Karpas-422 (cell line): ENCODE measurements at regions not wholly inside any gene's neighbourhood (a gene's known extent, or its start where the extent isn't known, plus 50 kb on each side); places are given as distances from the start of the nearest gene placed in this dataset.

Source experiments
- DNase-seq: peaks from one replicate; pipeline ENCODE4 v3.0.0-alpha.2; 2015
- H2AFZ ChIP-seq: fragments of 200-600 bp; sonication (generic); 2 replicates; pipeline ENCODE4 v1.6.1; 2014; ENCODE audit warnings: antibody characterized with exemption, low read length, mixed read lengths
- H3K27ac ChIP-seq: fragments of 200-600 bp; sonication (generic); 2 replicates; pipeline ENCODE4 v1.5.1; 2014; ENCODE audit warnings: mild to moderate bottlenecking, low read length, moderate library complexity
- H3K27me3 ChIP-seq: fragments of 200-600 bp; sonication (generic); 2 replicates; pipeline ENCODE4 v1.6.1; 2014; ENCODE audit warnings: low read length, mixed read lengths
- H3K36me3 ChIP-seq: fragments of 200-600 bp; sonication (generic); 2 replicates; pipeline ENCODE4 v1.6.1; 2014; ENCODE audit warnings: low read length, mixed read lengths; ENCODE audit not compliant: insufficient read depth
- H3K4me1 ChIP-seq: fragments of 200-600 bp; sonication (generic); 2 replicates; pipeline ENCODE4 v1.6.1; 2014; ENCODE audit warnings: mild to moderate bottlenecking, low read length, mixed read lengths
- H3K4me2 ChIP-seq: fragments of 200-600 bp; sonication (generic); 2 replicates; pipeline ENCODE4 v1.6.1; 2014; ENCODE audit warnings: low read length, low read depth, mild to moderate bottlenecking; ENCODE audit not compliant: poor library complexity, severe bottlenecking
- H3K4me3 ChIP-seq: fragments of 200-600 bp; sonication (generic); 2 replicates; pipeline ENCODE4 v1.5.1; 2014; ENCODE audit warnings: mild to moderate bottlenecking, antibody characterized with exemption, low read length, mixed read lengths
- H3K79me2 ChIP-seq: fragments of 200-600 bp; sonication (generic); 2 replicates; pipeline ENCODE4 v1.6.1; 2014; ENCODE audit warnings: mild to moderate bottlenecking, low read length, mixed read lengths
- H3K9ac ChIP-seq: fragments of 200-600 bp; sonication (generic); 2 replicates; pipeline ENCODE4 v1.6.0; 2014; ENCODE audit warnings: low read length
- H3K9me2 ChIP-seq: fragments of 200-600 bp; sonication (generic), shearing (Covaris generic); replicated peaks from 2 replicates; pipeline ENCODE4 v1.6.0; 2014; ENCODE audit warnings: mild to moderate bottlenecking, low read length, moderate library complexity; ENCODE audit not compliant: insufficient read depth
- H3K9me3 ChIP-seq: fragments of 300-700, 200-600 bp; sonication (generic); 2 replicates; pipeline ENCODE4 v1.6.1; 2014; ENCODE audit warnings: low read length, mixed read lengths
- H4K20me1 ChIP-seq: fragments of 200-600 bp; sonication (generic); 2 replicates; pipeline ENCODE4 v1.6.1; 2014; ENCODE audit warnings: mild to moderate bottlenecking, antibody characterized with exemption, low read length, low read depth; ENCODE audit not compliant: insufficient read depth

- Histone ChIP-seq H3K36me3 (no peaks in the 10 kb centered on the region), H3K9me2 (no peaks in the 10 kb centered on the region), H3K4me1 (no peaks in the 10 kb centered on the region), H3K27ac (no peak overlapping the region), H3K27me3 (no peaks in the 10 kb centered on the region), H2AFZ (no peak overlapping the region), H3K9ac (no peak overlapping the region), H3K4me3 (no peak overlapping the region), H3K79me2 (no peaks in the 10 kb centered on the region), H3K4me2 (no peak overlapping the region), H3K9me3 (no peaks in the 10 kb centered on the region), H4K20me1 (no peaks in the 10 kb centered on the region)
- no peak for DNase-seq
Observed at GRCh38 chr17:73759324-73759723, 115.1 kb upstream of the SDK2 start.

DNA sequence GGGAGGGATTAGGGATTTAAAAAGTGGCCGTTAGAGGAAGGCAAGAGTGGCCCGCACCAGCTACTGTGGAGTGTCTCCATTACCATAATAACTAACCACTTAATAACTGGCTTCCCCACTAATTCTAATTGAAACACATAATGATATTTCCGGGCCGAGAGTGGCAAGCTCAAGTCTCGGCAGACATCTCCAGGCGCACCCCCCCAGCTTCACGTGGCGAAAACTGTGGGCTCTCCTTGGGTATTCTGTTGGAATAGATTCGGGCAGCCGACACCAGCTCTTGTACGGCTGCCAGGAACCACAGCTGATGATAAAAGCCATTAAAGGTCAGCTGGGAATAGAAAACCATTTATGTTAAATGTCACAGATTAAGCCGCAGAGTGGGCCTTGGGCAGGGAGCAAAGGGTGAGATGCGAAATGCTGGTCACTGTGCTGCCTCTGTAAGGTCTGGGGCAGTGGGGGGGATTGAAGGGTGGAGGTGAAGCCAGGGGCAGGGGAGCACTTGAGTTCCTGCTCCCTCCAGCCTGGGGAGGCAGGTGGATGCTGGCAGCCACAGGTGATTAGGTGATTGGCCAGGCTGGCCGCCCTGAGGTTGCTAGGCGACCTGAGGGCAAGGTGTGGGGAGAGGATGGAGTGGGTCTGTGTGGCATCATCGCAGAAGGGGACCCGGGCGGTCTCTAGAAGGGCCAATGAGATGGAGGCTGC lies 115.6 kb upstream of the SDK2 start:
- no peaks in the 10 kb centered on the region for H3K9me2 ChIP-seq
- H4K20me1 ChIP-seq, result no peaks in the 10 kb centered on the region
- no peak overlapping the region for H3K27ac ChIP-seq
- H3K4me2 ChIP-seq, result no peak overlapping the region
- H3K4me3 ChIP-seq, result no peak overlapping the region
- no peak overlapping the region for H3K9ac ChIP-seq
- DNase-seq, result no peak
- H2AFZ ChIP-seq, result no peak overlapping the region
- no peaks in the 10 kb centered on the region for H3K9me3 ChIP-seq
- no peaks in the 10 kb centered on the region for H3K27me3 ChIP-seq
- no peaks in the 10 kb centered on the region for H3K36me3 ChIP-seq
- H3K4me1 ChIP-seq, result no peaks in the 10 kb centered on the region
- no peaks in the 10 kb centered on the region for H3K79me2 ChIP-seq

DNA sequence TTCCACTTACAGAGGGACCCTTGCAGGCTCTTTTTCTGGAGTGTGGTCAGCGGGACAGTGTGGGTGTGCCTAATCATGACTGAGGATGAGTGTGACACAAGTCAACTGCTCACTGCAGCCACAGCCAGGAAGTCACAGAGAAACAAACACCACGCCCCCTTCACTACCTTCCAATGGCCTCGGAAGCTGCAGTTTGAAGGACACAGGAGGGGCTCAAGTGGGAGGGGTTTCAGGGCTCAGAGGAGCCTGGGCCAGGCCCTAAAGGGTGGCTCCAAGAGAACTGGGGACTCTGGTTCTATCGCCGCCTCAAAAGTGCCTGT lies 116.2 kb upstream of the SDK2 start:
- Histone ChIP-seq H2AFZ (no peak overlapping the region), H4K20me1 (no peaks in the 10 kb centered on the region), H3K4me3 (no peak overlapping the region), H3K4me2 (no peak overlapping the region), H3K27ac (no peak overlapping the region), H3K79me2 (no peaks in the 10 kb centered on the region), H3K9me2 (no peaks in the 10 kb centered on the region), H3K9me3 (no peaks in the 10 kb centered on the region), H3K27me3 (no peaks in the 10 kb centered on the region), H3K4me1 (no peaks in the 10 kb centered on the region), H3K9ac (no peak overlapping the region), H3K36me3 (no peaks in the 10 kb centered on the region)
- DNase-seq, result peak; percentile 58

- no peak overlapping the region for H2AFZ ChIP-seq
- H3K4me1 ChIP-seq, result no peaks in the 10 kb centered on the region
- no peaks in the 10 kb centered on the region for H3K9me2 ChIP-seq
- no peaks in the 10 kb centered on the region for H4K20me1 ChIP-seq
- no peaks in the 10 kb centered on the region for H3K36me3 ChIP-seq
- DNase-seq, result no peak
- no peak overlapping the region for H3K4me3 ChIP-seq
- H3K79me2 ChIP-seq, result no peaks in the 10 kb centered on the region
- no peak overlapping the region for H3K27ac ChIP-seq
- H3K4me2 ChIP-seq, result no peak overlapping the region
- H3K27me3 ChIP-seq, result no peaks in the 10 kb centered on the region
- H3K9me3 ChIP-seq, result no peaks in the 10 kb centered on the region
- H3K9ac ChIP-seq, result no peak overlapping the region
Observed at GRCh38 chr17:73765824-73766563, 121.7 kb upstream of the SDK2 start.

GRCh38 chr17:73767696-73768095 lies 123.5 kb upstream of the SDK2 start:
- DNase-seq, result no peak
- H3K79me2 ChIP-seq, result no peaks in the 10 kb centered on the region
- no peaks in the 10 kb centered on the region for H3K4me1 ChIP-seq
- H3K27ac ChIP-seq, result no peak overlapping the region
- H3K36me3 ChIP-seq, result no peaks in the 10 kb centered on the region
- no peaks in the 10 kb centered on the region for H3K9me3 ChIP-seq
- H2AFZ ChIP-seq, result no peak overlapping the region
- H3K9me2 ChIP-seq, result no peaks in the 10 kb centered on the region
- H3K4me2 ChIP-seq, result no peak overlapping the region
- no peaks in the 10 kb centered on the region for H4K20me1 ChIP-seq
- no peak overlapping the region for H3K4me3 ChIP-seq
- H3K9ac ChIP-seq, result no peak overlapping the region
- no peaks in the 10 kb centered on the region for H3K27me3 ChIP-seq

GRCh38 chr17:73768691-73769090 lies 124.4 kb upstream of the SDK2 start:
- DNase-seq, result no peak
- H3K9me3 ChIP-seq, result no peaks in the 10 kb centered on the region

GRCh38 chr17:73769479-73769878 lies 125.2 kb upstream of the SDK2 start:
- Histone ChIP-seq H3K9me2 (no peaks in the 10 kb centered on the region), H3K9ac (no peak overlapping the region), H3K27ac (no peak overlapping the region), H3K4me1 (no peaks in the 10 kb centered on the region), H3K4me3 (no peak overlapping the region), H4K20me1 (no peaks in the 10 kb centered on the region), H3K36me3 (no peaks in the 10 kb centered on the region), H2AFZ (no peak overlapping the region), H3K27me3 (no peaks in the 10 kb centered on the region), H3K9me3 (no peaks in the 10 kb centered on the region), H3K79me2 (no peaks in the 10 kb centered on the region), H3K4me2 (no peak overlapping the region)
- no peak for DNase-seq

More at GRCh38 chr17:73768691-73769090, 124.4 kb upstream of the SDK2 start:
- Histone ChIP-seq H3K27ac (no peak overlapping the region), H4K20me1 (no peaks in the 10 kb centered on the region), H3K4me3 (no peak overlapping the region), H3K4me2 (no peak overlapping the region), H3K9me2 (no peaks in the 10 kb centered on the region), H3K36me3 (no peaks in the 10 kb centered on the region), H3K27me3 (no peaks in the 10 kb centered on the region), H3K9ac (no peak overlapping the region), H3K79me2 (no peaks in the 10 kb centered on the region), H2AFZ (no peak overlapping the region), H3K4me1 (no peaks in the 10 kb centered on the region)

GRCh38 chr17:73770115-73770848 lies 126.0 kb upstream of the SDK2 start:
- Histone ChIP-seq H3K9ac (no peak overlapping the region), H3K4me1 (no peaks in the 10 kb centered on the region), H2AFZ (no peak overlapping the region), H3K79me2 (no peaks in the 10 kb centered on the region), H3K27me3 (no peaks in the 10 kb centered on the region), H3K4me3 (no peak overlapping the region), H3K9me3 (no peaks in the 10 kb centered on the region), H3K36me3 (no peaks in the 10 kb centered on the region), H3K4me2 (no peak overlapping the region), H3K27ac (no peak overlapping the region), H4K20me1 (no peaks in the 10 kb centered on the region), H3K9me2 (no peaks in the 10 kb centered on the region)
- DNase-seq, result no peak
